ENCODE measurements at regions not wholly inside any gene's neighbourhood (a gene's known extent, or its start where the extent isn't known, plus 50 kb on each side); places are given as distances from the start of the nearest gene placed in this dataset.

DNA sequence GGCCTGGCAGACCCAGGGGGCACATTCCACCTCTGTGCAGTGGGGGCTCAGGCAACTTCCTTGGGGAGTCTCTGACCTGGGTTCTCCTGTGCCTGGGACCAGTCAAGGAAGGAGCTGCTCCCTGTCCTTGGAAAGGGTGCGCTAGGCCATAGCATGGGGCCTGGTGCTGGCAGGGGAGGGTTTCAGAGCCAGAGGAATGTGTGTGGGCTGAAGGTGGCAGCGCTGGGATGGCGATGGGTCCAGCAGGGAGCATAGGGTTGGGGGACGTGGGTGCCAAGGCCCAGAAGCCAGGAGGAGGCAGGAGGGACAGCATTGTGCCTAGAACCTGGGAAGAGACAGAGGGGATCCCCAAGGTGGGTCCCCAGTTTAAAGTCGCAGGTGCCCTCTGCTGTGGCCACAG is 66.3 kb upstream of the TUBA3E start:
- TF ChIP-seq, protein P1, sequence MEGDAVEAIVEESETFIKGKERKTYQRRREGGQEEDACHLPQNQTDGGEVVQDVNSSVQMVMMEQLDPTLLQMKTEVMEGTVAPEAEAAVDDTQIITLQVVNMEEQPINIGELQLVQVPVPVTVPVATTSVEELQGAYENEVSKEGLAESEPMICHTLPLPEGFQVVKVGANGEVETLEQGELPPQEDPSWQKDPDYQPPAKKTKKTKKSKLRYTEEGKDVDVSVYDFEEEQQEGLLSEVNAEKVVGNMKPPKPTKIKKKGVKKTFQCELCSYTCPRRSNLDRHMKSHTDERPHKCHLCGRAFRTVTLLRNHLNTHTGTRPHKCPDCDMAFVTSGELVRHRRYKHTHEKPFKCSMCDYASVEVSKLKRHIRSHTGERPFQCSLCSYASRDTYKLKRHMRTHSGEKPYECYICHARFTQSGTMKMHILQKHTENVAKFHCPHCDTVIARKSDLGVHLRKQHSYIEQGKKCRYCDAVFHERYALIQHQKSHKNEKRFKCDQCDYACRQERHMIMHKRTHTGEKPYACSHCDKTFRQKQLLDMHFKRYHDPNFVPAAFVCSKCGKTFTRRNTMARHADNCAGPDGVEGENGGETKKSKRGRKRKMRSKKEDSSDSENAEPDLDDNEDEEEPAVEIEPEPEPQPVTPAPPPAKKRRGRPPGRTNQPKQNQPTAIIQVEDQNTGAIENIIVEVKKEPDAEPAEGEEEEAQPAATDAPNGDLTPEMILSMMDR (conservative IDR thresholded peaks at IDR 0.05): no peak
- TF ChIP-seq ZFX (IDR thresholded peaks at IDR 0.05): no peak
